ENCODE measurements at regions not wholly inside any gene's neighbourhood (a gene's known extent, or its start where the extent isn't known, plus 50 kb on each side); places are given as distances from the start of the nearest gene placed in this dataset.
"Not testable (repeated sequence)": the region's sequence is repeated elsewhere in the genome, so short reads cannot be mapped to it uniquely, and the experiment has no call there.

GRCh38 chr22:48716154-48716553, 1111.5 kb downstream of the BRD1 start:
- TF ChIP-seq POLR2A (IDR thresholded peaks at IDR 0.05; ENCODE audit: low read depth, low read length); PAX5 (IDR thresholded peaks at IDR 0.05; ENCODE audit: insufficient read depth, low read length, severe bottlenecking); SPI1 (IDR thresholded peaks at IDR 0.05; ENCODE audit: low read depth, low read length): not testable (repeated sequence)

Measured in GM12891 (cell line).